ENCODE measurements at regions not wholly inside any gene's neighbourhood (a gene's known extent, or its start where the extent isn't known, plus 50 kb on each side); places are given as distances from the start of the nearest gene placed in this dataset.

DNA sequence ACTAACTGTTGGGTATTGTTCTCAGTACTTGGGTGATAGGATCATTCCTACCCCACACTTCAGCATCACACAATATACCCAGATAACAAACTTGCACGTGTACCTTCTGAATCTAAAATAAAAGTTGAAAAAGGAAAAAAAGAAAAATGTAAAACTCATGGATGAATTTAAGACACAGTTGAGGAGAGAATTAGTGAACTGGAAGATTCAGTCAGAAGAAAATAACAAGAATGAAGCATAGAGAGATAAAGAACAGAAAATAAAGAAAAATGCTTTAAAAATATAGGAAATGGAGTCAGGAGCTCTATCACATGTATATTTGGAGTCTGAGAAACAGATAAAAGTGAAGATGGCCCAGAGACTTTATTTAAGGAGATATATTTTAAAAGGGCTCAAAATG lies 90.4 kb upstream of the SALL3 start:
- no peak for DNase-seq

GRCh38 chr18:78890388-78890787 lies 89.2 kb upstream of the SALL3 start:
- no peak for DNase-seq

- DNase-seq = no peak
Observed at GRCh38 chr18:78891185-78891762, 88.3 kb upstream of the SALL3 start.

DNA sequence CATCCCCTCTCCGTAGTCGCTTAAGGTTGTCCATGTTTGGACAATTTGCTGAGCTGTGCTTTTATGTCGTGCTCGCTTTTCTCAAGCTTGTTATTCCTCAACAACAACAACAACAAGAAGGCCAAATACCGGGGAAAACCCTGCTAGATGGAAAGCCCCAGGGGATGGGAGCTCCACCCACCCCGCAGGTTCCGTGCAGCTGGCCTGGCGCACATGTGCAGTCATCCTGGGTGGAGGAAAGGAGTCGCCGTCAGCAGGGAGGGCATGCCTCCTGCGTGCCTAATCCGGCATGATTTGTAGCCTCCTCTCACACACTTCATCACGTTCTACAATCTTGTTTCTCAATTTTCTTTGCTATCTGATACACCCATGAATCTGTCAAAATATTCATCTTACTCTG lies 87.4 kb upstream of the SALL3 start:
- DNase-seq = no peak

DNA sequence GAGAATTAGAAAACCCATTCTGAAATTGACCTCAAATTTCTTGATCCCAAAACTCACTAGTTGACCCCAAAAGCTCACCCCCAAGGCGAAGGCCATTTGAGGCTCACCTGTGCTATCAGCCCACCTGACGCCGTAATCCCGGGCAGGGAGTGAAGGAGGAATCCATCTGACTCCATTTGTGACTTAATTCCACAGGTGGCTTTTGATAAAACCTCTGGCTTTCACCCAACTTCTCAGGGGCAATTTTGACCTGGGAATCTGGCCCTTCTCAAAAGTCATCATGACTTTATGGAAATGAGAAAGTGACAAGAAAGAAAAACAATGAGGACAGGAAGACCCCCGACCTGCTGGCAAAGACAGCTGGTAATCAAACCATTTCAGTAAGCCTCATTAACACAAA lies 86.9 kb upstream of the SALL3 start:
- DNase-seq = no peak

DNA sequence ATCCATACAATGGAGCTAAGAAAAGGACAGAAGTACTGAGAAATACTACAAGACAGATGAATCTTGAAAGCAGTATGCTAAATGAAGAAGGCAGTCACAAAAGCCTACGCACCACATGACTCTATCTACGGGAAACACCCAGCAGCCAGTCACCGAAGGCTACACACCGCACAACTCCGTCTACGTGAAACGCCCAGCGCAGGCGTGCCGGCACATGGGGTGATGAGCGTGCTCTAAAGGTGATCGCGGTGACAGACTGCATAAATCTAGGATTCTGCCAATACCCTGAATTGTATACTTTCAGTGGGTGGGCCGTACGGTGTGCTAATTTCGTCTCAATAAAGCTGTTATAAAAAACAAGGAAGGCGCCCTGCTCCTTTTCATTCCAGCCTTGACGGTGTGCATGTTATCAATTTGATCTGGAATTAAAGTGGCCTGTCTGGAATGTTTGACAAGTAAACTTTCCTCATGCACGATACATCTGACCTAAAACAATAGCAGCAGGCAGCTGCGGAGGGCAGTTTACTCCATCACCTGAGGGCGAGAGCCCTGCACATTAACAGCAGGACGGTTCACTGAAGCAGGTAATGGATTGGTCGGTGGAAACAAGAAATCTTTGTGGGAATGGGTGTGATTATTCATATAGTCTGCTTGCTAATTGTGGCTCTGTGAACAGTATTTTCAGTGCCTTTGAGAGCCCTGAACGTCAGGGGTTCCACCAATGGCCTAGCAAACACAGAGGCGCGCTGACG lies 86.2 kb upstream of the SALL3 start:
- DNase-seq = no peak

DNA sequence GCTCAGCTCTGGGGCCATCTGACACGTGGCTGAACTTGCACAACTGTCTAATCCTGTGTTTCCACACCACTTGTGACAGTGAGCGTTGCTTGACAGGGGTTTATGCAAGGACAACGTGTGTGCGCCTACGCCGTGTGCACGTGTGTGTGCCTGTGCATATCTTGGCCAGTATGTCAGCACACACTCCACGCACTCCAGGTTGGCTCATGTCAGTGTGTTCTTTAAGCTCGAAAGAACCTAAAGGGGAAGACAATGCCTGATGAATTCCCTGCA lies 85.6 kb upstream of the SALL3 start:
- DNase-seq = no peak

GRCh38 chr18:78895207-78896001 lies 84.2 kb upstream of the SALL3 start:
- no peak for DNase-seq

- no peak for DNase-seq
Observed at GRCh38 chr18:78896111-78896905, 83.3 kb upstream of the SALL3 start.

GRCh38 chr18:78898066-78898465 lies 81.6 kb upstream of the SALL3 start:
- no peak for DNase-seq

GRCh38 chr18:78898635-78899034 lies 81.0 kb upstream of the SALL3 start:
- no peak for DNase-seq

- DNase-seq = no peak
Observed at GRCh38 chr18:78899241-78899640, 80.4 kb upstream of the SALL3 start.

DNA sequence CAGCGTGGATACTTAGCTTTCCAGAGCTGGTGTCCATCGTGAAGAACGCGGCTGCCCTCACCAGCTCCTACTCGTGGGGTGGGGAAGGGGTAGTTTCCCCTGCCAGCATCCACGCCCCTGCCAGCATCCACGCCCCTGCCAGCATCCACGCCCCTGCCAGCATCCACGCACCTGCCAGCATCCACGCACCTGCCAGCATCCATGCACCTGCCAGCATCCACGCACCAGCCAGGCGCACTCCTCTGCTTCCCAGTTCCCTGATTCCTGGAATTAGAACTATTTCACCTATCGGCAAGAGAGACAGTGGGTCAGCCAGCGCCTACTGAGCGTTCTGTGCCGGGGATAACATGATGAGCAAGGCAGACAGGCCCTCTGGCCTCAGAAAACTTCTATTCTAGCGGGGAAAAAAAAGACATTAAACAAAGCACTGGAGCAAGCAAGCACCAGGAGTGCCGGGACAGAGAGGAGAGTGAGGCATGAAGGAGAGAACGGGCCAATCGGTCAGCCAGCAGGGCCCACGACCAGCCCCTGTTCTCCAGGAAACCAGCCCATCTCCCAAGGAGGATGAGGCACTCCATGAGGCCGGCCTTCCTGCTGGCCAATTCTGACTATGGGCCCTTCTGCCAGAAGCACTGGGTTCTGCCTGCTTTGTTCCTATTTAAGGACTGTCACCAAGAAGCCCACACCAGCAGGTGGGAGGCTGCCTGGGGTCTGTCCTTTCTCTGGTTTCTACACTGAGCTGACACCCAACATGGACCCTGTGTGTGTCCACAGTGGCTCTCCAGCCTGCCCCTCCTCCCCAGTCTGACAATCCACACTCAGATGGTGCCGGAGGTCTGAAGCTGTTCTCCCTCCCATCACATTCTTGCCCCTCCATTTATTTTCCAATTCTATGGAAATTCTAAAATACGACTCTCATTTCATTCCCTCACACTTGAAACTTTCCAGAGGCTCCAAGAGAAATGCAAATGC lies 78.4 kb upstream of the SALL3 start:
- no peak for DNase-seq

DNA sequence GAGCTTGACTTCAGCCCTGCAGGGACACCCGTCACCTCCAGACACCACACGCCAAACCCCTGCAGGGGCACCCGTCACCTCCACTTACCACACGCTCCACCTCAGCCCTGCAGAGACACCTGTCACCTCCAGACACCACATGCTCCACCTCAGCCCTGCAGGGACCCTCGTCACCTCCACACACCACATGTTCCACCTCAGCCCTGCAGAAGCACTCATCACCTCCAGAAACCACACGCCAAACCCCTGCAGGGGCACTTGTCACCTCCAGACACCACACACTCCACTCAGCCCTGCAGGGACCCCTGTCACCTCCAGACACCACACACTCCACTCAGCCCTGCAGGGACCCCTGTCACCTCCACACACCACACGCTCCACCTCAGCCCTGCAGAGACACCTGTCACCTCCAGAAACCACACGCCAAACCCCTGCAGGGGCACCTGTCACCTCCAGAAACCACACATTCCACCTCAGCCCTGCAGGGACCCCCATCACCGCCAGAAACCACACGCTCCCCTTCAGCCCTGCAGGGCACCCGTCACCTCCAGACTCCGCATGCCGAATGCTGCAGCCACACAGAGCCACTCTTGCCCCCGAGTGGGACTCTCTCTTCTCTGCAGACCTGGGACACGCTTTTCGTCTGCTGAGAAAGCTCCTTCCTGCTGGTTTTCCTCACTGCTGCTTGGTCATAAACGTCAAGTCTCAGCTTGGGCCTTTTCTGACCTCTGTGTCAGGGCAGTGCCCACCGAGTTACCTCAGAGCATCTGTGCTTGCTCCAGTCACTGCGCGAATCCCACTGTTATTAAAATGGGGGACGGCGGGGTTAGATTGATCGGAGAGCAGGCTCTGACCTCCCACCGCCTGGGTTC lies 77.5 kb upstream of the SALL3 start:
- no peak for DNase-seq

DNA sequence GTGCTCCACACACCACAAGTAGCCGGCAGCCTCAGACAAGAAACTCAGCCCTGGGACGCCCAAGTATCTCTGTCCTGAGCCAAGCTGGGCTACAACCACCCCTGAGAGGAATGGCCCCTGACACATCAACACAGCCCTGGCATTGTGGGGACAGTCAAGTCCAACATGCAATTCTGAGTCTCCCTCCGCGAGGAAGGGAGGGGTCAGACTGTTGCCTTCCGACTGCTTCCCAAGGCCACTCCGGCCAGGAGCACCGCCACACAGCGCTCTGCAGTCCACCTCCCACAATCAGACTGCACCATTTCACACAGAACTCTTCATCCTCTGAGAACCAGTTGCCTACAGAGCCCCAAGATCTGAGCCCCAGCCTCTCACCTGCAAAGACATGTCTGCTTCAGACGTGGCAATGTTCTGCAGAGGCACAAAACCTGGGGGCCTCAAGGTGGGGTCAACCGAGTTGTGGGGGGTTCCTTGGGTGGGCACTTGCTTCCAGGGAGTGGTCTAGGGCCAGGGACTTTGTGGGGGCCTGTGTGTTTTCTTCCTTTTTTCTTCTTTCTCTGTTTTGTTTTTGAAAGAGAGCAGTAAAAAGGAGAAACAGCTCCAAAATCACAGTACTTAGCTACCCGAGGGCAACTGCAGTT lies 76.7 kb upstream of the SALL3 start:
- DNase-seq = no peak

DNA sequence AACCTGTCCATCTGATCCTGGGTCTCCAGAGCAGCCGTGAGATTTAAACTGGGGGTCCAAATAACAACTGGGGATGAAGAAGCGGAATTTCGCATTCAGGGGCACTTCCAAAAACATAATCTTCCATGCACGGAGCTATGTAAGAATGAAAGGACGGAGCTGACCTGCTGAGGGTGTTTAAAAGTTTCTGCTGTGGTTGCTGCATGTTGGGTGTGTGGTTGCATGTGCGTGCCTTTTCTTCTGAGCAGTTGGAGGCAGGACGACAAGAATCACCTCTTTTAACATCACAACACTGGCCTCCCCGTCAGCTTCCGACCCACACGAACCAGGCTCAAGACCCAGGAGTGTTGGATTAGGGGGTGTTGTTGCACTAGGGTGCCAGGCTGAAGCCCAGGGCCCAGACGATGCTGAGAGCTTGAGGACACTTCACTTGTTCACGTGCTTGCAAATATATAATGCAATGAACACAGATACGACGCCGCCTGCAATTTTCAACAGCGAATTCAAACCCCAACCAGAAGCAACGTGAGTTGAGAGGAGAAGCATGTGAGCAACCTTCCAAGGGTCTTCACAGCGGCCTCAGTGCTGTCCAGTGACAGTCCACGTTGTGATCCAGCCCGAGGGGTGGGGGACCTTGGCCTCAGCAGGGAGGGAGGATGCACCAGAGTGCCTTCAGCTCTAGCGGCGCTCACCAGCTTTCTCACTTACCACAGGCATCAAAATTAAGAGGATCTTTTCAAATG lies 76.0 kb upstream of the SALL3 start:
- DNase-seq = no peak

GRCh38 chr18:78904179-78904531 lies 75.5 kb upstream of the SALL3 start:
- no peak for DNase-seq

DNA sequence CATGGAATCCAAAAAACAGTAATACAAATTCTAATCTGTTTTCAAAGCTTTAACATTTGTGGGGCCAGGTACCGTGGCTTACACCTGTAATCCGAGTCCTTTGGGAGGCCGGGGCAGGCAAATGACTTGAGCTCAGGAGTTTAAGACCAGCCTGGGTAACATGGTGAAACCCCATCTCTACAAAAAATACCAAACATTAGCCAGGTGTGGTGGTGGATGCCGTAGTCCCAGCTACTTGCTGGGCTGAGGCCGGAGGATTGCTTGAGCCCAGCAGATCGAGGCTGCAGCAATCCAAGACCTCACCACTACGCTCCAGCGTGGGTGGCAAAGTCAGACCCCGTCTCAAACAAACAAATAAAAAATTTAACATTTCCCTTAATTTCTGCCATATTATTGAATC lies 74.3 kb upstream of the SALL3 start:
- no peak for DNase-seq

- no peak for DNase-seq
Observed at GRCh38 chr18:78906066-78906465, 73.6 kb upstream of the SALL3 start.
